HG03354 (cell line): ENCODE measurements at regions not wholly inside any gene's neighbourhood (a gene's known extent, or its start where the extent isn't known, plus 50 kb on each side); places are given as distances from the start of the nearest gene placed in this dataset.
A peak's percentile ranks its signal among the peaks of the same experiment; 100 is the strongest.

Source experiments
- ATAC-seq: cut with Tn5 transposase; IDR thresholded peaks from one replicate; pipeline ENCODE4 v1.9.1; 2021; ENCODE audit warnings: mild to moderate bottlenecking; ENCODE audit not compliant: unreplicated experiment, poor library complexity, severe bottlenecking

DNA sequence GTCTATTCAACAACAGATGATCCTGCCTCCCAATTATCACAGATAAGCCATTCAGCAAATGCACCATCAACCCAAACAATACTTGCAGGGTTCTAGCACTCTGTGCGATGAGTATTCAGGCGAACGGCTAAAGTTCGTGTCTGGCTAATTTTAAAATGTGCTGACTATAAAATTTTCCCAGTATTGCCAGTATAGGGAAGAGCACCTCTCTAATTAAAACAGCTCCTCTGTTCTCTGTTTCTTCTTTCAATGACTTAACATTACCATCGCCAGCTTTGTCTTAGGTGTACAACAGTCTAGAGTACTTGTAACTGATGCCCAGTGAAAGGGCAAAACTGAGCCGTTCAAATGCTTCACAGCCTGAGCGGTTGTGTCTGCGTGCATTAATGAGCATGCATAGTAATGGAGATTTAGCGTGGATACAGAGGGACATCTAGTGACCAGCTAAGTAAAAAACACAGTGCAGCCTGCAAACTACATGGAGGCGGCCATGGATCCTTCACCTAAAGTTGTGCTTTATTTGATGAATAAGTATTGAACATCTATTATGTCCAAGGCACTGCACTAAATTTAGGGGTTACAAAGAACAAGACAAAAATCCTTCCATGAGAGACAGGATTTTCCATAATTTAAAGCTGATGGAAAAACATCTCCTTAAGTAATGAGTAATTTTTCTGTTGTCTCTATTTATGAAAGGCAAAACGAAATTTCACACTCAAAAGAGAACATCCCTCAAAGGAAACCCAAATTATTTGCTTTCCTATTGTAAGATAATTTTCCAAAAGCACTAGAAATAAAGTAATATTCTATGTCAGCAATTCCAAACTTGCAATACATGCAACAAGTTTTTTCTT, 120.0 kb downstream of the SETD4 start:
- no peak for ATAC-seq

DNA sequence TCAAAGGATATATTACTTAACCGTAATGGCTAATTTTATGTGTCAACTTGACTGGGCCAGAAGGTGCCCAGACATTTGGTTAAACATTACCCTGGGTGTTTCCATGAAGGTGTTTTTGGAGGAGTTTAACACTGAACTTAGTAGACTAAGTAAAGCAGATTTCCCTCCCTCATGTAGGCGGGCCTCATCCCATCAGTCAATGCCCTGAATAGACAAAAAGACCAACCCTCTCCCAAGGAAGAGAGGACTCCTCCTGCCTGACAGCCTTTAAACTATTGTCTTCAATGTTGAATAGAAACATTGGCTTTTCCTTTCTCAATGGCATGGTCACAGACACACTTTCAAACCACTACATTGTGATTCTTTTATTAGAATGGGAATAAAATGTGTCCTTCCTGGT, 121.9 kb downstream of the SETD4 start:
- no peak for ATAC-seq

DNA sequence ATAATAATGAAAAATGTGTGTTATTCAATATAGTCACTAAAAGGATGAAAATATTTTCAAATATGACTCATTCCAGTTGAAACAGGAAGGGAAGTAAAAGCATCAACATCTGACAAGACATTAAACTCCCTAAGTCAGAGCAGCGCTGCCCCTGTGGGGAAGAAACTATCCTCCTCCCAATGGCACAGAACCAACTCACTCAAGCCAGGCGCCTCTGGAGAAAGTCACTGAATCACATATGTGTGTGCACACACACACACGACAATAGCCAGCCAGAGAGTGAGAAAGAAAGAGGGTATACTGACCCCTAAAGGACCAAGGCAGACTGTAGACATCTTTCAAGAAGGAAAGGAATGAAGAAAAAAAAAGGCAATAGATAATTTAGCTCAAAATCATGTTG, 126.9 kb downstream of the SETD4 start:
- no peak for ATAC-seq

DNA sequence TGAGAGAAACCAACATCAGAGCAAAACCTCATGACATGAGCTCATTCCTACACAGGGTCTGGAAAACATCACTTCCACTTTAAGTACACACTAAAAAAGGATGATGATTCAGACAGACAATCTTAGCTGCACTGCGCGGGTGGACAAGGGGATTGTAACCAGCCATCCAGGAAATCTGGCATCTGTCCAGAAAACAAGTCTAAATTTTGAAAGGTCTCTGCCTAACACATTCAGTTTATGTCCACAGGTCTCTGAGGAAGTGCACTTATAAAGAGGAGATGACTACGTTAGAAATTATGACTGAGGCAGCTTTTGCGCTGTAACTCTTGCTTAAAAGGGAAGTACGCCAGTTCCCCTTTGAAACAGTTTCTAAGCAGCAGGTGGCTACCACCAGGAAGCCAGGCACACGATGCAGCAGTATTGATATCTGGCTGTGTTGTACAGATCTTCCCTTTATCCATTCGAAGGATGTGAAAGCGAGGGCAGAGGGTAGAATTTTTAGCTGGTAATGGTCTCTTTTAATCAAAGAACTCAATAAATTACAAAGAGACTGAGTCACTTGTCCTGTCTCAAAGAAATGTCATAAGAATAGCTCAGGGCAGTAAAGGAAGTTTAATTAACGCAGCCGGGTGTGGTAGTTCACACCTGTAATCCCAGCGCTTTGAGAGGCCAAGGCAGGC, 128.0 kb downstream of the SETD4 start:
- ATAC-seq: peak; percentile 88

DNA sequence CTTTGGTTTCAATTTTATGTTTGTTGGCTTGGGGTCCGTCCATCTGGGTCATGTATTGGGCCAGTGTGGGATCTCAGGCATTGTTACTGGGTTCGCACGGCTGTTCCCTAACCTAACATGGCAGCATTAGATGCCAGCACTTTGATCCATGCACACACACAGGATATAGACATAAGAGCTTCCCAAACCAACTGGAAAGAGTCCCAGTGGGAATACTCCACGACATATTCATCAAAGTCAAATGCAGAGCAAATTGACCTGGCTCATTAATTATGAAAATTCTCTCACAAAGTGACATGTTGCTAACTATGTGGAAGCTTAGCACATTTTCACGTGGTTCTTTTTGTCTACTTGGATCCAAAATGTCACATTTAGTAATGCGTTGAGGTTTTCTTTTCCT, 130.4 kb downstream of the SETD4 start:
- no peak for ATAC-seq

DNA sequence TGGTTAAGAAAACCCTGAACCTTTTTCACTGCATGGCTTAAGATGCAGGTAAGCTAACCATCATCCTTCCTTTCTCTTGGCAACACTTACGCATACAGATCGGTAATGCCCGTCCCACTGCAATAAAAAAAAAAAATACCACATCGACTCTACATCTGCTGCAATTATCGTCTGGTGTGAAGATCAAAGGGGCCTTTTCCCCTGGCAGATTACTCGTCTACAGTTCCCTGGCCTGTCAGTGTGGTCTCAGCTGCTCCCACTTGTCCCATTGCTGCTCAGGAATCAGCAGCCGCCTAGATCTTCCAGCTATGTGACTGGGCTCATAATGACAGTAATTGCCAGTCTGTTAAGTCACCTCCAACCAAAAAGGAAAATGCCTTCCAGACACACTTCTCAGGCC, 133.1 kb downstream of the SETD4 start:
- ATAC-seq: no peak

DNA sequence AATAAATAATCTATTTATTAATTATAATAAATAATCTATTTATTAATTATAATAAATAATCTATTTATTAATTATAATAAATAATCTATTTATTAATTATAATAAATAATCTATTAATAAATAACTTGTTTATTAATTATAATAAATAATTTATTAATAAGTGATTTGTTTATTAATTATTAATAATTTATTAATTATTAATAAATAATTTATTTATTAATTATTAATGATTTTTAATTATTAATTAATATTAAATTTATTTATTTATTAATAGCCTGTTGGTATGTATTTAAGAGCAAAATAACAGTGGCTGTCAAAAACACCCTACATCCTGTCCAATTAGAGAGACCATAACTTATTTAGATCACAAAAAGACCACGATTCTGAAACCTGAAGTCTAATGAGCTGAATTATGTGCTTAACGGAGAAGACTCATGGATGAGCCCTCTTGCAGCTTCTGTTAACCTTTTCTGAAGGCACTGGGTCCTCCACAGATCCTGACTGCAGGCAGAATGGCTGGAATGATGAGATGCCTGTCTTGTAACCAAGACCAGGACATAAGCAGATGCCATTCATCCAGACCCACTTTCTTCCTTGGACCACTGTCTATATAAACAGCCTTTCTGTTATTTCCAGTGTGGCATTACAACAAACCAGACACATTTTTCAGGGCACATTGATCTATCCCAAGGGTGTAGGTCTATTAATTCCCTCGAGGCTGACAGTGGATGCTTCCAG, 134.2 kb downstream of the SETD4 start:
- ATAC-seq: no peak

DNA sequence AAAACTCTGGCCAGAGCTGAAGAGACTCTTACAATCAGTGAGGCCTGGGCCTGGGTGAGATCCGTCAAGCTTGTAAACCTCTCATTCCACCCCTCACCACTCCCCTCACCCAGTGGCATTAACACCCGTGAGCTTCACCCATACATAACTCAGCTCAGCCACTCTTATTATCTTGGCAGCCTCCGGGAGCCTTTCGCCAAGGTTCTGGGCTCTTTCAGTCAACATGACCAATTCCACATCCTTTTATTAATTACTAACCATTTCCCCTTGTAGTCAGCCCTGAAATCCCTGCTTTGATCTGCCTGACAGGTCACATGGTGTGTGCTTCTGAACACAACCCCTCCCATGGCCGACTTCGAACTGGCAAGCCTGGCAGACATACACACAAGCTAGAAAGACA, 134.8 kb downstream of the SETD4 start:
- no peak for ATAC-seq

DNA sequence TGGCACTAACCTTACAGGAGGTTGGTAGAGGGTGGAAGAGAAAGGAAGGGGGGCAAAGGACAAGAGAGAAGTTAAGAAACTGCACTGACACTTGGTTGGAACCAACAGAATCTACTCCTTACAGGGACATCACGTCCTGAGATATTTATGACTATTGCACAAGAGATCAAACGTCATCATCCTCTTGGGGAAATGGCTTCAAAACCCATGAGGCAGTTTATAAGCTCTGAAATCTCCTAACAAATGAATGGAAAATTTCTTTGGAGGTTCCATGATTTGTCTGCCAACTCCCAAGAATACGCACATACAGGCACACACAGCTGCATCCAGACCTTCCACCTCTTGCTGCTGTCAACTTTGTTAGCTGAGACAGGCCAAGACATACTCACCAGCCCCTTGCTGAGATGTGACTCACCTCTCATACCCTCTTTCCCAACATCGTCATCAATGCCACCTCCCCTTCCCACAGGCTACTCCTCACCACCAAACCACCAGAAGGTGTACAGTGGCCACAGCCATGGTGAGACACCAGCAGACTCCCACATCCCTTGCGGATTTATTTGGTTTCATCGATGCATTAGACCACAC, 135.5 kb downstream of the SETD4 start:
- ATAC-seq: no peak

DNA sequence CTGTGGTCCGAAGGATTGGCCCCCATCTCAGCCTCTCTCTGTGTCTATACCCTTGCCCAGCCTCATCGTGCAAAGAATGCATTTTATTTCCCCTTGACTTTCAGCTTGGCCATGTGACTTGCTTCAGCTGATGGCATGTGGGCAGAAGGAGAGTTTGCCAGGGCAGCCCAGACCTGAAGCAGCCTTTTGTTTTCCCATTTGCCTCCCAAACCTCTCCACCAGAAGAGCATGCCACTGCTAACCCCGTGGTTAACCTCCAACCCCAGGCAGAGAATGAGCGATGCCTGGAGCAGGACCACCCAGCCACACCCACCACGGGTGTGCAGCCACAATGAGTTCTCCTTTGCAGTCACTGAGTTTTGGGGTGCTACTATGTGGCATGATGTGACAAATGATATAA, 136.4 kb downstream of the SETD4 start:
- ATAC-seq: no peak

DNA sequence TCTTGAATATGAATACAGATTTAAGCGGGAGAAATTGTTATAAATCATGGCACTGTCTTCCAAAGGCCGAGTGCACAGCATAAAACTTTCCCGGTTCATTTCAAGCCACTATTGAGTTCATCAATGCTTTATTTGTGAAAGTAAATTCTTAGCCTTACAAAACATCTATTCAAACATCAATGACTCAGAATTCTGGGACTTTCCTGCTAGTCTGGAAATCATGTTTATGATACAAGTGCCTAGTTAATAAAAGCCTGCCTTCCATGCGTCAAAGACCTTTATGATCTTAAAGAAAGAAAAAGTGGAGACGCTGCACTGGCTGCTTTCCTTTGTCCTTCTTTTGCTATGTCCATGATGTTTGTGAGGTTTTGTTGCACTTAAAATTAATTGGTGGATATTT, 137.7 kb downstream of the SETD4 start:
- ATAC-seq: no peak

DNA sequence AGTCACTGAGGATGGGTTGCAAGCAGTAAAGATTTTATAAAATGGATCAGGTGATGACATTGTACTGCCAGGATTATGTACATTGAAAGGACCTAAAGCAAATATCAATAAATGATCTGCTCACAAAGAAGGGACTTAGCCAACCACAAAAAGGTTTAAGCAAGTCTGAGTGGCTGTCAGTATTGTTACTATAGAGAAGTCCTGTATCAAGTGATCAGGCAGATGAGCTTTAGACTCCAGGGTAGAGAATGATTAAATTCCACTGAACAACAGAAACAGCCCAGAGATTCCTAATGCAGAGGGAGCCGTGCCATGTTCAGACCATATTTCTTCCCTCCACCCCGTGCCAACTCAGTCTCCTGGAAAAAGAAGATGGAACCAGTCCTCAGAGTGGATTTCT, 138.9 kb downstream of the SETD4 start:
- ATAC-seq: no peak

DNA sequence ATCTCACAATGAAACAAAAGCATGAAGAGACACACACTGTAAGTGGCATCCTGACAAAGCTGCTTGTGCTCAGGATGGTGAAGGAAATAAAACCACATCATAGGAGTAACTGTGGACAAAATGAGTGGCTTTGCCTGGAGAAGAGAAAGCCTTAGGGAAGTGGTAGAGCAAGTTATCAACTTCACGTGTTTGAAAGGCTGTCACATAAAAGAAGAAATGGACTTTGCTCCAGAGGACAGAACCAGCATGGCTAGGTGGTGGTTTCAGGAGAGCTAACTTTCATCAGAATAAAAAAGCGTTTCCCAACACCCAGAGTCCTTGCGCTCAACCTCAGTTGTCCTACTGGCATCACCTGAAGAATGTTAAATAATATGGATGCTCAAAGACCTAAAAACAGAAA, 139.9 kb downstream of the SETD4 start:
- no peak for ATAC-seq

DNA sequence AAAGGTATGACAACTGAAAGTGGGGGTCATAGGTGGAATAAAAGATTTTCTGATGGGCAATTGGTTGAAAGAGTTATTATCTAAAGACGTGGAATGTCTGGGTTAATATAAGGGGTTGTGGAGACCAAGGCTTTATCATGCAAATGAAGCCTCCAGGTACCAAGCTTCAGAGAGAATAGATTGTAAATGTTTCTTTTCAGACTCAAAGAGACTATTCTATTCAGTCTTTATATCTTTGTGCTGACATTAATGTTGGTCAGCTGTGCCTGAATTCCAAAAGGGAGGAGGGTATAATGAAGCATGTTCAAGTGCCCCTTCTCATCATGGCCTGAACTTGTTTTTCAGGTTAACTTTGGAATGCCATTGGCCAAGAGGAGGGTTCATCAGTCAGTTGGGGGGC, 145.3 kb downstream of the SETD4 start:
- no peak for ATAC-seq

DNA sequence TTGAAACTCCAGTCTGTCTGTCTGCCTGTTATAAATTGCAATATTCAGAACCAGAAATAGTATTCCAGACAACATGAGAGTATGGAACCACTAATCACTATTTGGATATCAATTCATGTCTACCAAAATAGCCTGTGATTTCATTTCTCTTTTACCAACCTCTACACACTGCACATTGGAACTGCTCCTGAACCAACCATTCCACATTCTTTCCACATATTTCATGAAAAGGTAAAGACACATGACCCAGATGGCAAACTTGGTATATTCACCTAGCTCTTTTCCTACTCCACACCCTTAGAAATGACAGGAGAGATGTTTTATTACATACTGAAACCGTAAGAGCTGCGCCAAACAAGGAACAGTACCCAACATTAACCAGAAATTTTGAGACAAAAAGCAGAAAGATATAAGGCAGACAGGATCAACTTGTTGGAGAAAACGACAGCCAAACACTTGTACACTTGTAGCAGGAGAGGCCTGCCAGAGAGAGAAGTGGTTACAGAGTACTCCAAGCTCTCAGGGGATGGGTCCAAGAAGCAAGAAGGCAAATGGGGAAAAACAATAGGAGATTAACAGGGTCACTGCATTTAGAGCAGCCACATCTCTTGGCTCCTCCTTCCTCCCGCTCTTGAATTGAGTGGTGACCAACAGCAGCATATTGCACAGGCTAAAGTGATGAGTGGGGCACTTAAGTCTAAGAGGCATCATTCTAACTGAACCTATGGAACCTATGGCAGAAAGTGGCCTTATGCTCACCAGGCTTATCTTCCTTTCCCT, 148.7 kb downstream of the SETD4 start:
- no peak for ATAC-seq

DNA sequence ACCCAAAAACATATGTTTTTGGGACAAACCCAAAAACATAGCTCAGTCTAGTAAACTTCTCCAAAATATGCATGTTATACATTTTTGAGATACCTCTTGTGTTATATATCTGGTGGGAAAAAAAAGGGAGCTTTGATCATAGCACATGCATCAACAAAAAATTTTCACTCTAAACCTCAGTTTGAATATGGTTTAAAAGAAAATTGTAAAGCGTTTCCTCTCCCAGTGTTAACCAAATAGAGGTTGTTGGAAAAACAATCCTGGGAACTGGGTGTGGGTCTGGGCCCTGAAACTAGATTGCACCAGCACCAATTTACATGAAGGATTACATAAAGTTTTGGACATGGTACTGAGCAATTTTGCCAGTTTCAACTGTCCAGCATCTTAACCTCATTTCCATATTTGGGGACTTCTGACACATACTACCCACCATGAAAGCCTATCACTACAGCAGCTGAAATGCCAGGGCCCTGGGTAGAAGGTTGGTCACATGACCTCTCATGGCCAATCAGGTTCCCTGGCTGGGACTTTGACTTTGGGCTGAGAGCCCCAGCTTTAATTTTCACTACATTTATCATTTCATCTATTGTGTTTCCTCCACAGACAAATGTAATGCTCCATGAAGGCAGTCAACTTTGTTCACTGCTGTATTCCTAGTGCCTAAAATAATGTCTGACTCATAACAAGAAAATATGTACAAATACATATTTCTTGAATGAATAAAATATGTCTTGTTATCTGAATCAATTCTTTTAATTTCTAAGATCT, 150.7 kb downstream of the SETD4 start:
- ATAC-seq: no peak

DNA sequence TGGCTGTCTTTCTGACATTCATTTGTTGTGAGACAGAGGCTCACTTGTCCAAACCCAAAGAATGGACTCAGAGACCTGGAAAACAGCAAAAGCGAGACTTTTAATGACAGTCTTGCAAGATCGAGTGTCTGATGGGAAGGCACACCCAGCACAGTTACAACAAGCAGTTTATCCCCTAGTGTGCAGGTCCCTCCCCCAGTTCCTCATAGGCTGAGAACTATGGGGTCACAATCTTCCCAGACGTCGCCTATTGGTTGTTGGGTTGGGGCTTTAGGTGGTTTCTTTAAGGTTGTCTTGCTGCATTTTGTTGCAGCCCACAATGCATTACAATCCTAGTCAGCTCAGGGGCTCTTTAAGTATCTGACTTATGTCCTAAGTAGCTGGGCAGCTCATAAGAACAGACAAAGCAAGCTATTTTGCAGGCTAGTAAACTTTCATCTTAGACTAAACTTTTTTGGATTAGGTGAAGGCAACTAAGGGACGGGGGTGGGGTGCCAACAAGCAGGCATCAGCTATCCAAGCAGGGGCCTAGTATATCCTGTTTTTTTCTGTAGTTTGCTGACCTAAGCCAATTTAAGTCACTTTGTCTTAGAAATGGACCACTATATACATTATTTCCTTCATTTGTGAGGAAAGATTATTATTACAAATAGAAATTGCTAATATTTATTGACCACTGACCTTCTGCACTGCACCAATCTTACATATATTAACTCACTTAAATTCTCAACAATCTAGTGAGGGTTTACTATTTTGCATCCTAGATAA, 151.8 kb downstream of the SETD4 start:
- ATAC-seq: no peak

DNA sequence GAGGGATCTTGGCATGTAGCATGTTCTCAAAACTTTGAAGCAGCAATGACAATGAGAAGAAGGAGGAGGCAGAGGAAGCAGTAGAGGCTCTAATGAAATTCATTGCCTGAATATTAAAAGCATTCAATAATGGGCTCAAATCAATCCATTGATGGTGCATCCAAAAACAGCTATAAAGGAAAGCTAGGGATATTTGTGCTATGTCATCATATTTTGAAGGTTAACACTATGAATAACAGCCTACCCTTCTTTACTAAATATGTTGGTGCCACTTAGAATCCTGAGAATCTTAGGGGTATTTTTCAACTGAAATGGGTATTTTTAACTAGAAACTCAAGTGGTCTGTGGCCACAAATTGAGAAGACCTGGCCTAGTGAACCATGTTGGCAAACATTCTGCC, 153.7 kb downstream of the SETD4 start:
- ATAC-seq: no peak
